ENCODE measurements at regions not wholly inside any gene's neighbourhood (a gene's known extent, or its start where the extent isn't known, plus 50 kb on each side); places are given as distances from the start of the nearest gene placed in this dataset.
"Not testable (repeated sequence)": the region's sequence is repeated elsewhere in the genome, so short reads cannot be mapped to it uniquely, and the experiment has no call there.

DNA sequence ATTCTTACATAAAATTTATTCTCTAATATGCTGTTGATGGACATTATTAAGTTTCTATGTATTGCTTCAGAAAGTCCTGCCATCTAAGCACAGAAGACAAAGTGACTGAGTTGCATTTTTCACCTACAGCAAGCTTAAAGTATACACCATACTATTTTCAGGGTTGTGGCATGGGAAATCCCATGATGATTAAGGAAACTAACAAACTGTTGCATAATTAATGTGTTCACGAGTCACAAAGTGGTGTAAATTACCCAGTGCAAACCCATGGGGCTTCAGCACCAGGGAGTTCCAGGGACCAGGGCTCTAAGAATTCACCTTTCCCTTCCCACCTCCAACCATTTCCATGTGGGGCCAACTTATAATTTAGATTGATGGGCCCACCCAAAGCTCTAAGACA, 81.9 kb upstream of the NR5A2 start:
- H2AFZ ChIP-seq (ENCODE audit: low read depth, low read length, severe bottlenecking): no peak overlapping the region
- H3K9ac ChIP-seq (ENCODE audit: low read length): no peak overlapping the region
- H3F3A ChIP-seq (ENCODE audit: insufficient read depth): no peaks in the 10 kb centered on the region
- H3K4me3 ChIP-seq (ENCODE audit: insufficient read depth, low read length, poor library complexity, severe bottlenecking): no peak overlapping the region
- no peaks in the 10 kb centered on the region for H3K9me2 ChIP-seq (replicated peaks; ENCODE audit: insufficient read depth, low read length)
- H3K27ac ChIP-seq (ENCODE audit: low read depth, low read length): no peak overlapping the region
- H3K27me3 ChIP-seq (ENCODE audit: low read length): no peaks in the 10 kb centered on the region
- H4K20me1 ChIP-seq (ENCODE audit: low read depth, low read length): no peaks in the 10 kb centered on the region
- no peak for TF ChIP-seq EZH2phosphoT487 (conservative IDR thresholded peaks at IDR 0.05; ENCODE audit: low read length)
- TF ChIP-seq, protein P1, sequence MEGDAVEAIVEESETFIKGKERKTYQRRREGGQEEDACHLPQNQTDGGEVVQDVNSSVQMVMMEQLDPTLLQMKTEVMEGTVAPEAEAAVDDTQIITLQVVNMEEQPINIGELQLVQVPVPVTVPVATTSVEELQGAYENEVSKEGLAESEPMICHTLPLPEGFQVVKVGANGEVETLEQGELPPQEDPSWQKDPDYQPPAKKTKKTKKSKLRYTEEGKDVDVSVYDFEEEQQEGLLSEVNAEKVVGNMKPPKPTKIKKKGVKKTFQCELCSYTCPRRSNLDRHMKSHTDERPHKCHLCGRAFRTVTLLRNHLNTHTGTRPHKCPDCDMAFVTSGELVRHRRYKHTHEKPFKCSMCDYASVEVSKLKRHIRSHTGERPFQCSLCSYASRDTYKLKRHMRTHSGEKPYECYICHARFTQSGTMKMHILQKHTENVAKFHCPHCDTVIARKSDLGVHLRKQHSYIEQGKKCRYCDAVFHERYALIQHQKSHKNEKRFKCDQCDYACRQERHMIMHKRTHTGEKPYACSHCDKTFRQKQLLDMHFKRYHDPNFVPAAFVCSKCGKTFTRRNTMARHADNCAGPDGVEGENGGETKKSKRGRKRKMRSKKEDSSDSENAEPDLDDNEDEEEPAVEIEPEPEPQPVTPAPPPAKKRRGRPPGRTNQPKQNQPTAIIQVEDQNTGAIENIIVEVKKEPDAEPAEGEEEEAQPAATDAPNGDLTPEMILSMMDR (IDR thresholded peaks at IDR 0.05; ENCODE audit: insufficient read depth, low read length, poor library complexity, severe bottlenecking): no peak
- no peak overlapping the region for H3K4me2 ChIP-seq (ENCODE audit: low read depth, low read length, poor library complexity, severe bottlenecking)
- no peaks in the 10 kb centered on the region for H3K36me3 ChIP-seq (ENCODE audit: low read length)
- H3K79me2 ChIP-seq (ENCODE audit: insufficient read depth, low read length): no peaks in the 10 kb centered on the region
- no peaks in the 10 kb centered on the region for H3K9me3 ChIP-seq (ENCODE audit: insufficient read depth, low read length)

DNA sequence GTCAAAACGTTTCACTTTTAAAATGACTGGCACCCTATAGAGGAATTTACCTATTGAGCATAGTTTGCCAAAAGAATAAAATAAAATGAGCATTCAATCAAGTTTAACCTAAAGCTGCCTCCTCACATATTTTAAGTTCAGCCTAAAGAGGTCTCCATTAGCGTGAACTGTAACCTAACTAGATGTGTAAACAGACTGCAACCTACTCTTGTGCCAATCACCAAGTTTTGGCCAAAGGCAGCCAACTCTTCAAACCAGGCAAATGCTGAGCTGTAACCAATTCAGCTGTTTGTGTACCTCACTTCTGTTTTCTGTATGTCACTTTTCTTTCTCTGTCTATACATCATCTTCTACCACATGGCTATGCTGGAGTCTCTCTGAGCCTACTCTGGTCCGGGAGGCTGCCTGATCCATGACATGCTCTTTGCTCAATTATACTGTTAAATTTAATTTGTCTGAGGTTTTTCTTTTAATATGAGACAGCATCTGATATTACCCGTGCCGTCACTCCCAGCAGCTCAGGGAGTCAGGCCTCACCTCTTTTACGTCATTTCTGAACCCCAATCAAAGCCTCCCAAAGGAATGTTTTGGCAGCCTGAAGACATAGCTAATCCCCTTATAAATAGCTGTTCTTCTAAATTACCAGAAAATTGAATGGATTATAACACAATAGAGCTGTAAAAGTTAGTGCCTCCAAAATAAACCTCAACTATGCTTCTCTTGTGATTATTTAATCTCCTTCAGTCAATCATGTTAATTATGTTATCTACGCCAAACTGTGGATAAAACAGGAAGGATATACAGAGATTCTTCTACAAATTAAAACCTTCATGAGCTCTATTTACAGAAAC, 81.0 kb upstream of the NR5A2 start:
- Histone ChIP-seq H3F3A (ENCODE audit: insufficient read depth) (no peaks in the 10 kb centered on the region), H3K9ac (ENCODE audit: low read length) (no peak overlapping the region), H3K4me2 (ENCODE audit: low read depth, low read length, poor library complexity, severe bottlenecking) (no peak overlapping the region), H3K4me3 (ENCODE audit: insufficient read depth, low read length, poor library complexity, severe bottlenecking) (no peak overlapping the region), H3K79me2 (ENCODE audit: insufficient read depth, low read length) (no peaks in the 10 kb centered on the region), H3K36me3 (ENCODE audit: low read length) (no peaks in the 10 kb centered on the region), H2AFZ (ENCODE audit: low read depth, low read length, severe bottlenecking) (no peak overlapping the region), H3K9me3 (ENCODE audit: insufficient read depth, low read length) (no peaks in the 10 kb centered on the region), H3K27ac (ENCODE audit: low read depth, low read length) (no peak overlapping the region), H3K27me3 (ENCODE audit: low read length) (no peaks in the 10 kb centered on the region), H3K9me2 (replicated peaks; ENCODE audit: insufficient read depth, low read length) (no peaks in the 10 kb centered on the region), H4K20me1 (ENCODE audit: low read depth, low read length) (no peaks in the 10 kb centered on the region)
- TF ChIP-seq, protein P1 (IDR thresholded peaks at IDR 0.05; ENCODE audit: insufficient read depth, low read length, poor library complexity, severe bottlenecking): no peak
- TF ChIP-seq EZH2phosphoT487 (conservative IDR thresholded peaks at IDR 0.05; ENCODE audit: low read length): no peak

DNA sequence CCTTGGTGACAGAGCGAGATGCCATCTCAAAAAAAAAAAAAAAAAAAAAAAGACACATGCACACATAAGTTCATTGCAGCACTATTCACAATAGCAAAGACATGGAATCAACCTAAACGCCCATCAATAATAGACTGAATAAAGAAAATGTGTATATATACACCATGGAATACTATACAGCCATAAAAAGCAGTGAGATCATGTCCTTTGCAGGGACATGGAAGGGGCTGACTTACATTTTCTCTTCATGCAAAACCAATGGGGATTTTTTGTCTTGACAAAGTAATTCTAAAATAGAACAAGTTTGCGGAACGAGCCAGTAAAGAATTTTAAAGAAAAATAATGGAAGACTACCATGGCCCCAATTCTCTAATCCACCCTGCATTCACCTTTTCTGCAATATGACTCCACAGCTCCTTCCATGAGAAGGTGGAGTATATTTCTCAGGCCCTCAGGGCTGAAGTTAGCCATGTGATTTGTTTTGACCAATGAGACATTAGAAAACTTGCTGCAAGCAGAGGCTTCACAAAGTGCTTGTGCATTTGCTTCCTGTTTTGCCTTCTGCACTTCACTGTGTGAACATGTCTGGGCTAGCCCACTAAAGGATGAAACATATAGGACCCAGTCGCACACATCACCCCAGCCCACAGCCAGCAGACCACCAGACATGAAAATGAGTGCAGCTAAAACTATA, 78.8 kb upstream of the NR5A2 start:
- Histone ChIP-seq H3K9me2 (replicated peaks; ENCODE audit: insufficient read depth, low read length) (no peaks in the 10 kb centered on the region), H3K79me2 (ENCODE audit: insufficient read depth, low read length) (no peaks in the 10 kb centered on the region), H2AFZ (ENCODE audit: low read depth, low read length, severe bottlenecking) (no peak overlapping the region), H3K9ac (ENCODE audit: low read length) (no peak overlapping the region), H3K36me3 (ENCODE audit: low read length) (no peaks in the 10 kb centered on the region), H4K20me1 (ENCODE audit: low read depth, low read length) (no peaks in the 10 kb centered on the region), H3K27ac (ENCODE audit: low read depth, low read length) (no peak overlapping the region), H3K4me3 (ENCODE audit: insufficient read depth, low read length, poor library complexity, severe bottlenecking) (no peak overlapping the region), H3K4me2 (ENCODE audit: low read depth, low read length, poor library complexity, severe bottlenecking) (no peak overlapping the region), H3K9me3 (ENCODE audit: insufficient read depth, low read length) (no peaks in the 10 kb centered on the region), H3K27me3 (ENCODE audit: low read length) (no peaks in the 10 kb centered on the region), H3F3A (ENCODE audit: insufficient read depth) (no peaks in the 10 kb centered on the region)
- TF ChIP-seq, protein P1 (IDR thresholded peaks at IDR 0.05; ENCODE audit: insufficient read depth, low read length, poor library complexity, severe bottlenecking): no peak

DNA sequence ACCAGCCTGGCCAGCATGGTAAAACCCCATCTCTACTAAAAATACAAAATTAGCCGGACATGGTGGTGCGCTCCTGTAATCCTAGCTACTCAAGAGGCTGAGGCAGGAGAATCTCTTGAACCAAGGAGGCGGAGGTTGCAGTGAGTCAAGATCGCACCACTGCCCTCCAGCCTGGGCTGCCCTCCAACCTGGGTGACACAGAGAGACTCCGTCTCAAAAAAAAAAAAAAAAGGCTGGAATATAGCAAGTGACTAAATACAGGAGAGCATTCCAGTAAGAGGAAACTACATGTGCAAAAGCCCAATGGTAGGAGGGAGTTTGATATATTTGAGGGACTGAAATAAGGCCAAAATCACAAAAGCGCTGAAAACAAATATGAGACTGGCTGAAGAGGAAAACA, 76.5 kb upstream of the NR5A2 start:
- H3F3A ChIP-seq (ENCODE audit: insufficient read depth); H3K27me3 ChIP-seq (ENCODE audit: low read length); H3K36me3 ChIP-seq (ENCODE audit: low read length); H3K79me2 ChIP-seq (ENCODE audit: insufficient read depth, low read length); H3K9me3 ChIP-seq (ENCODE audit: insufficient read depth, low read length); H3K9me2 ChIP-seq (replicated peaks; ENCODE audit: insufficient read depth, low read length); H2AFZ ChIP-seq (ENCODE audit: low read depth, low read length, severe bottlenecking); H4K20me1 ChIP-seq (ENCODE audit: low read depth, low read length); H3K4me3 ChIP-seq (ENCODE audit: insufficient read depth, low read length, poor library complexity, severe bottlenecking); H3K27ac ChIP-seq (ENCODE audit: low read depth, low read length); H3K9ac ChIP-seq (ENCODE audit: low read length); H3K4me2 ChIP-seq (ENCODE audit: low read depth, low read length, poor library complexity, severe bottlenecking): not testable (repeated sequence)
